Central memory CD8-positive, alpha-beta T cell (primary cell): ENCODE measurements at regions not wholly inside any gene's neighbourhood (a gene's known extent, or its start where the extent isn't known, plus 50 kb on each side); places are given as distances from the start of the nearest gene placed in this dataset.

ENCODE experiments used
- ATAC-seq: fragments of 150-1000 bp; cut with Tn5 transposase; replicated peaks from 2 replicates; pipeline ENCODE4 v1.10.0; 2022; ENCODE audit warnings: mild to moderate bottlenecking, moderate FRiP score, moderate number of reproducible peaks; ENCODE audit not compliant: poor library complexity, severe bottlenecking; ENCODE audit errors: extremely low read depth
- DNase-seq, 2 donors: peaks; one replicate each; pipeline ENCODE4 v3.0.0; 2021; ENCODE audit warnings: low spot score in 2 of 2
- H3K27ac Mint-ChIP-seq: one replicate; pipeline ENCODE4 v1.8.0; 2022; ENCODE audit warnings: low read depth, mild to moderate bottlenecking, moderate library complexity, mixed read lengths
- H3K27me3 Mint-ChIP-seq: one replicate; pipeline ENCODE4 v1.8.0; 2022; ENCODE audit warnings: mixed read lengths
- H3K36me3 Mint-ChIP-seq: one replicate; pipeline ENCODE4 v1.8.0; 2022; ENCODE audit warnings: mild to moderate bottlenecking, moderate library complexity, mixed read lengths; ENCODE audit not compliant: insufficient read depth
- H3K4me1 Mint-ChIP-seq: one replicate; pipeline ENCODE4 v1.8.0; 2022; ENCODE audit warnings: mixed read lengths
- H3K4me3 Mint-ChIP-seq: one replicate; pipeline ENCODE4 v1.8.0; 2022; ENCODE audit warnings: mild to moderate bottlenecking, moderate library complexity, mixed read lengths
- H3K9me3 Mint-ChIP-seq: one replicate; pipeline ENCODE4 v1.8.0; 2022; ENCODE audit warnings: mixed read lengths

GRCh38 chr15:101562428-101563059 is 73.0 kb upstream of the PCSK6 start:
- H3K27ac Mint-ChIP-seq = no peak overlapping the region
- DNase-seq = no peak
- no peaks in the 10 kb centered on the region for H3K9me3 Mint-ChIP-seq
- no peak for ATAC-seq
- H3K36me3 Mint-ChIP-seq = no peaks in the 10 kb centered on the region
- H3K27me3 Mint-ChIP-seq = peaks cover 76% of the 10 kb centered on the region
- H3K4me1 Mint-ChIP-seq = no peaks in the 10 kb centered on the region
- H3K4me3 Mint-ChIP-seq = no peak overlapping the region

- DNase-seq (no peak), ATAC-seq (no peak)
- H3K4me1 Mint-ChIP-seq = no peaks in the 10 kb centered on the region
Measured at GRCh38 chr15:101561584-101561906, 72.0 kb upstream of the PCSK6 start.

GRCh38 chr15:101560722-101561583 is 71.4 kb upstream of the PCSK6 start:
- H3K27me3 Mint-ChIP-seq = peaks cover 73% of the 10 kb centered on the region
- no peaks in the 10 kb centered on the region for H3K9me3 Mint-ChIP-seq
- H3K27ac Mint-ChIP-seq = no peak overlapping the region
- ATAC-seq = no peak
- DNase-seq = no peak
- no peaks in the 10 kb centered on the region for H3K36me3 Mint-ChIP-seq
- no peaks in the 10 kb centered on the region for H3K4me1 Mint-ChIP-seq
- no peak overlapping the region for H3K4me3 Mint-ChIP-seq

More at GRCh38 chr15:101561584-101561906, 72.0 kb upstream of the PCSK6 start:
- Mint-ChIP-seq H3K27ac (no peak overlapping the region), H3K27me3 (peaks cover 72% of the 10 kb centered on the region), H3K9me3 (no peaks in the 10 kb centered on the region), H3K4me3 (no peak overlapping the region), H3K36me3 (no peaks in the 10 kb centered on the region)

- DNase-seq (no peak), ATAC-seq (no peak)
- Mint-ChIP-seq H3K27me3 (peaks cover 79% of the 10 kb centered on the region), H3K4me3 (no peak overlapping the region), H3K27ac (no peak overlapping the region), H3K36me3 (no peaks in the 10 kb centered on the region), H3K4me1 (no peaks in the 10 kb centered on the region), H3K9me3 (no peaks in the 10 kb centered on the region)
Measured at GRCh38 chr15:101559952-101560351, 70.4 kb upstream of the PCSK6 start.

GRCh38 chr15:101558221-101558941 is 68.9 kb upstream of the PCSK6 start:
- no peak for DNase-seq
- Mint-ChIP-seq H3K9me3 (no peaks in the 10 kb centered on the region), H3K36me3 (no peaks in the 10 kb centered on the region), H3K4me1 (no peaks in the 10 kb centered on the region), H3K27ac (no peak overlapping the region), H3K4me3 (no peak overlapping the region), H3K27me3 (peaks cover 71% of the 10 kb centered on the region)
- no peak for ATAC-seq

- ATAC-seq (no peak), DNase-seq (no peak)
- H3K27me3 Mint-ChIP-seq = peaks cover 63% of the 10 kb centered on the region
- H3K27ac Mint-ChIP-seq = no peak overlapping the region
- H3K4me1 Mint-ChIP-seq = no peaks in the 10 kb centered on the region
- H3K4me3 Mint-ChIP-seq = no peak overlapping the region
- no peaks in the 10 kb centered on the region for H3K9me3 Mint-ChIP-seq
- no peaks in the 10 kb centered on the region for H3K36me3 Mint-ChIP-seq
Measured at GRCh38 chr15:101556273-101556672, 66.8 kb upstream of the PCSK6 start.

GRCh38 chr15:101554115-101554915 is 64.8 kb upstream of the PCSK6 start:
- ATAC-seq (no peak), DNase-seq (no peak)
- Mint-ChIP-seq H3K9me3 (no peaks in the 10 kb centered on the region), H3K4me3 (no peak overlapping the region), H3K27me3 (peaks cover 51% of the 10 kb centered on the region), H3K4me1 (no peaks in the 10 kb centered on the region), H3K36me3 (no peaks in the 10 kb centered on the region), H3K27ac (no peak overlapping the region)

- H3K36me3 Mint-ChIP-seq = no peaks in the 10 kb centered on the region
- peaks cover 54% of the 10 kb centered on the region for H3K27me3 Mint-ChIP-seq
- DNase-seq (no peak), ATAC-seq (no peak)
- no peak overlapping the region for H3K27ac Mint-ChIP-seq
- H3K4me3 Mint-ChIP-seq = no peak overlapping the region
- no peaks in the 10 kb centered on the region for H3K4me1 Mint-ChIP-seq
- no peaks in the 10 kb centered on the region for H3K9me3 Mint-ChIP-seq
Measured at GRCh38 chr15:101551696-101552591, 62.4 kb upstream of the PCSK6 start.

GRCh38 chr15:101550124-101550523 is 60.6 kb upstream of the PCSK6 start:
- Mint-ChIP-seq H3K4me1 (no peaks in the 10 kb centered on the region), H3K9me3 (no peaks in the 10 kb centered on the region), H3K27ac (no peak overlapping the region), H3K4me3 (no peak overlapping the region), H3K27me3 (peaks cover 52% of the 10 kb centered on the region), H3K36me3 (no peaks in the 10 kb centered on the region)
- no peak for DNase-seq
- ATAC-seq = no peak

GRCh38 chr15:101549647-101550046 is 60.1 kb upstream of the PCSK6 start:
- Mint-ChIP-seq H3K27me3 (peaks cover 52% of the 10 kb centered on the region), H3K27ac (no peak overlapping the region), H3K9me3 (no peaks in the 10 kb centered on the region), H3K4me1 (no peaks in the 10 kb centered on the region), H3K36me3 (no peaks in the 10 kb centered on the region), H3K4me3 (no peak overlapping the region)
- DNase-seq (no peak), ATAC-seq (no peak)

- Mint-ChIP-seq H3K4me1 (no peaks in the 10 kb centered on the region), H3K4me3 (no peak overlapping the region), H3K9me3 (no peaks in the 10 kb centered on the region), H3K27ac (no peak overlapping the region), H3K27me3 (peaks cover 55% of the 10 kb centered on the region), H3K36me3 (peaks cover 1% of the 10 kb centered on the region)
- DNase-seq (no peak), ATAC-seq (no peak)
Measured at GRCh38 chr15:101547737-101548136, 58.2 kb upstream of the PCSK6 start.
